Naive B cell (primary cell): ENCODE measurements at regions not wholly inside any gene's neighbourhood (a gene's known extent, or its start where the extent isn't known, plus 50 kb on each side); places are given as distances from the start of the nearest gene placed in this dataset.

Experiments used
- ATAC-seq, 2 donors: fragments of 150-1000 bp; cut with Tn5 transposase; 2 replicates each; pipeline ENCODE4 v1.10.0; 2021; ENCODE audit warnings: low read depth in 2 of 2, mild to moderate bottlenecking in 2 of 2, moderate library complexity in 2 of 2
- DNase-seq: peaks from one replicate; pipeline ENCODE4 v3.0.0; 2022
- H3K27ac Mint-ChIP-seq, 6 donors: one replicate each; pipeline ENCODE4 v1.8.0; 2020 to 2022; ENCODE audit warnings: mild to moderate bottlenecking in 6 of 6, mixed read lengths in 6 of 6, moderate library complexity in 5 of 6, inconsistent platforms in 2 of 6
- H3K27me3 Mint-ChIP-seq, 3 donors: one replicate each; pipeline ENCODE4 v1.8.0; 2021 to 2022; ENCODE audit warnings: mixed read lengths in 3 of 3, mild to moderate bottlenecking in 1 of 3
- H3K36me3 Mint-ChIP-seq, 2 donors: one replicate each; pipeline ENCODE4 v1.8.0; 2020 to 2022; ENCODE audit warnings: mixed read lengths in 2 of 2, inconsistent platforms in 1 of 2, mild to moderate bottlenecking in 1 of 2
- H3K4me1 Mint-ChIP-seq, 3 donors: one replicate each; pipeline ENCODE4 v1.8.0; 2020 to 2022; ENCODE audit warnings: mixed read lengths in 3 of 3, inconsistent platforms in 1 of 3, mild to moderate bottlenecking in 1 of 3, moderate library complexity in 1 of 3
- H3K4me3 Mint-ChIP-seq, 8 donors: one replicate each; pipeline ENCODE4 v1.8.0; 2020 to 2022; ENCODE audit warnings: mild to moderate bottlenecking in 8 of 8, mixed read lengths in 8 of 8, moderate library complexity in 8 of 8, inconsistent platforms in 2 of 8
- H3K9me3 Mint-ChIP-seq, 7 donors: one replicate each; pipeline ENCODE4 v1.8.0; 2020 to 2022; ENCODE audit warnings: mixed read lengths in 7 of 7, mild to moderate bottlenecking in 5 of 7, inconsistent platforms in 2 of 7, moderate library complexity in 1 of 7

GRCh38 chr16:54511222-54511731 lies 224.7 kb upstream of the IRX3 start:
- Mint-ChIP-seq H3K4me1 (no peaks in the 10 kb centered on the region), H3K36me3 (no peaks in the 10 kb centered on the region), H3K4me3 (no peak overlapping the region), H3K9me3 (peaks cover 0 to 10% (median under 1%) of the 10 kb centered on the region in 7 donors), H3K27me3 (peaks cover 9 to 21% (median 13%) of the 10 kb centered on the region in 3 donors), H3K27ac (peak overlapping the region in 1 of 6 donors; percentile 36)
- ATAC-seq (no peak), DNase-seq (no peak)

- H3K36me3 Mint-ChIP-seq = no peaks in the 10 kb centered on the region
- peaks cover 10 to 22% (median 15%) of the 10 kb centered on the region in 3 donors for H3K27me3 Mint-ChIP-seq
- ATAC-seq = no peak
- H3K4me1 Mint-ChIP-seq = no peaks in the 10 kb centered on the region
- peak overlapping the region in 1 of 6 donors; percentile 36 for H3K27ac Mint-ChIP-seq
- H3K4me3 Mint-ChIP-seq = no peak overlapping the region
- DNase-seq = no peak
- H3K9me3 Mint-ChIP-seq = peaks cover 0 to 5% (median 0%) of the 10 kb centered on the region in 7 donors
Observed at GRCh38 chr16:54510685-54511221, 224.2 kb upstream of the IRX3 start.

- Mint-ChIP-seq H3K27ac (no peak overlapping the region), H3K36me3 (no peaks in the 10 kb centered on the region), H3K4me3 (no peak overlapping the region), H3K4me1 (no peaks in the 10 kb centered on the region), H3K27me3 (peaks cover 19 to 24% (median 22%) of the 10 kb centered on the region in 3 donors), H3K9me3 (peaks cover 0 to 5% (median 0%) of the 10 kb centered on the region in 7 donors)
- DNase-seq (no peak), ATAC-seq (no peak)
Observed at GRCh38 chr16:54509456-54509855, 222.9 kb upstream of the IRX3 start.

GRCh38 chr16:54508351-54508750 lies 221.8 kb upstream of the IRX3 start:
- ATAC-seq = no peak
- Mint-ChIP-seq H3K27me3 (peaks cover 20 to 26% (median 22%) of the 10 kb centered on the region in 3 donors), H3K27ac (no peak overlapping the region), H3K9me3 (peaks cover 0 to 5% (median 0%) of the 10 kb centered on the region in 7 donors), H3K36me3 (no peaks in the 10 kb centered on the region), H3K4me1 (no peaks in the 10 kb centered on the region), H3K4me3 (no peak overlapping the region)
- no peak for DNase-seq

- H3K4me3 Mint-ChIP-seq = no peak overlapping the region
- H3K27me3 Mint-ChIP-seq = peaks cover 20 to 26% (median 22%) of the 10 kb centered on the region in 3 donors
- no peak overlapping the region for H3K27ac Mint-ChIP-seq
- H3K36me3 Mint-ChIP-seq = no peaks in the 10 kb centered on the region
- DNase-seq (no peak), ATAC-seq (no peak)
- no peaks in the 10 kb centered on the region for H3K4me1 Mint-ChIP-seq
- H3K9me3 Mint-ChIP-seq = peaks cover 0 to under 1% (median 0%) of the 10 kb centered on the region in 7 donors
Observed at GRCh38 chr16:54506741-54507500, 220.3 kb upstream of the IRX3 start.

GRCh38 chr16:54506214-54506580 lies 219.6 kb upstream of the IRX3 start:
- H3K27me3 Mint-ChIP-seq = peaks cover 20 to 26% (median 22%) of the 10 kb centered on the region in 3 donors
- H3K9me3 Mint-ChIP-seq = peaks cover 0 to 3% (median 0%) of the 10 kb centered on the region in 7 donors
- H3K4me1 Mint-ChIP-seq = no peaks in the 10 kb centered on the region
- peak overlapping the region in 1 of 6 donors; percentile 62 for H3K27ac Mint-ChIP-seq
- ATAC-seq = no peak
- H3K4me3 Mint-ChIP-seq = no peak overlapping the region
- no peak for DNase-seq
- no peaks in the 10 kb centered on the region for H3K36me3 Mint-ChIP-seq

GRCh38 chr16:54505549-54506213 lies 219.1 kb upstream of the IRX3 start:
- H3K36me3 Mint-ChIP-seq = no peaks in the 10 kb centered on the region
- peaks cover 20 to 26% (median 22%) of the 10 kb centered on the region in 3 donors for H3K27me3 Mint-ChIP-seq
- no peaks in the 10 kb centered on the region for H3K4me1 Mint-ChIP-seq
- peaks cover 0 to 6% (median 0%) of the 10 kb centered on the region in 7 donors for H3K9me3 Mint-ChIP-seq
- H3K27ac Mint-ChIP-seq = no peak overlapping the region
- no peak for DNase-seq
- H3K4me3 Mint-ChIP-seq = no peak overlapping the region
- no peak for ATAC-seq

GRCh38 chr16:54504372-54504771 lies 217.8 kb upstream of the IRX3 start:
- H3K4me3 Mint-ChIP-seq = no peak overlapping the region
- H3K36me3 Mint-ChIP-seq = no peaks in the 10 kb centered on the region
- DNase-seq (no peak), ATAC-seq (no peak)
- peaks cover 15 to 26% (median 20%) of the 10 kb centered on the region in 3 donors for H3K27me3 Mint-ChIP-seq
- H3K9me3 Mint-ChIP-seq = peaks cover 0 to 6% (median 0%) of the 10 kb centered on the region in 7 donors
- H3K4me1 Mint-ChIP-seq = no peaks in the 10 kb centered on the region
- H3K27ac Mint-ChIP-seq = no peak overlapping the region

GRCh38 chr16:54503856-54504219 lies 217.3 kb upstream of the IRX3 start:
- peaks cover 0 to 6% (median 0%) of the 10 kb centered on the region in 7 donors for H3K9me3 Mint-ChIP-seq
- H3K4me3 Mint-ChIP-seq = no peak overlapping the region
- H3K36me3 Mint-ChIP-seq = no peaks in the 10 kb centered on the region
- peaks cover 15 to 26% (median 20%) of the 10 kb centered on the region in 3 donors for H3K27me3 Mint-ChIP-seq
- DNase-seq (no peak), ATAC-seq (no peak)
- H3K4me1 Mint-ChIP-seq = no peaks in the 10 kb centered on the region
- no peak overlapping the region for H3K27ac Mint-ChIP-seq

- H3K27me3 Mint-ChIP-seq = peaks cover 15 to 26% (median 20%) of the 10 kb centered on the region in 3 donors
- no peak for DNase-seq
- peaks cover 0 to 3% of the 10 kb centered on the region in 2 donors for H3K36me3 Mint-ChIP-seq
- no peak overlapping the region for H3K27ac Mint-ChIP-seq
- no peak overlapping the region for H3K4me3 Mint-ChIP-seq
- peaks cover 1 to 11% (median 4%) of the 10 kb centered on the region in 7 donors for H3K9me3 Mint-ChIP-seq
- H3K4me1 Mint-ChIP-seq = no peaks in the 10 kb centered on the region
- ATAC-seq = no peak
Observed at GRCh38 chr16:54503011-54503855, 216.6 kb upstream of the IRX3 start.

- Mint-ChIP-seq H3K9me3 (peaks cover 5 to 22% (median 16%) of the 10 kb centered on the region in 7 donors), H3K27me3 (peaks cover 13 to 18% (median 17%) of the 10 kb centered on the region in 3 donors), H3K27ac (no peak overlapping the region), H3K4me3 (no peak overlapping the region), H3K36me3 (peaks cover 0 to 8% of the 10 kb centered on the region in 2 donors), H3K4me1 (no peaks in the 10 kb centered on the region)
- no peak for DNase-seq
- no peak for ATAC-seq
Observed at GRCh38 chr16:54501797-54502196, 215.2 kb upstream of the IRX3 start.

- H3K4me3 Mint-ChIP-seq = no peak overlapping the region
- ATAC-seq = no peak
- peaks cover 0 to 8% of the 10 kb centered on the region in 2 donors for H3K36me3 Mint-ChIP-seq
- H3K9me3 Mint-ChIP-seq = peaks cover 9 to 21% (median 14%) of the 10 kb centered on the region in 7 donors
- H3K27me3 Mint-ChIP-seq = no peaks in the 10 kb centered on the region
- no peak overlapping the region for H3K27ac Mint-ChIP-seq
- no peaks in the 10 kb centered on the region for H3K4me1 Mint-ChIP-seq
- DNase-seq = no peak
Observed at GRCh38 chr16:54493594-54493993, 207.0 kb upstream of the IRX3 start.

GRCh38 chr16:54493061-54493460 lies 206.5 kb upstream of the IRX3 start:
- Mint-ChIP-seq H3K4me1 (no peaks in the 10 kb centered on the region), H3K27me3 (no peaks in the 10 kb centered on the region), H3K27ac (no peak overlapping the region), H3K36me3 (peaks cover 0 to 3% of the 10 kb centered on the region in 2 donors), H3K4me3 (no peak overlapping the region), H3K9me3 (peaks cover 6 to 16% (median 9%) of the 10 kb centered on the region in 7 donors)
- no peak for DNase-seq
- ATAC-seq = no peak
